Right hindlimb (tissue), 1 donor: ENCODE measurements at regions not wholly inside any gene's neighbourhood (a gene's known extent, or its start where the extent isn't known, plus 50 kb on each side); places are given as distances from the start of the nearest gene placed in this dataset.
"Not testable (repeated sequence)": the region's sequence is repeated elsewhere in the genome, so short reads cannot be mapped to it uniquely, and the experiment has no call there.

Experiments used
- DNase-seq: peaks from one replicate; pipeline ENCODE4 v3.0.0-alpha.2; 2018

GRCh38 chr6:134420614-134421181 lies 102.8 kb upstream of the SGK1 start:
- no peak for DNase-seq

GRCh38 chr6:134419716-134420115 lies 101.8 kb upstream of the SGK1 start:
- no peak for DNase-seq

- no peak for DNase-seq
Measured at GRCh38 chr6:134416418-134417154, 98.7 kb upstream of the SGK1 start.

- DNase-seq, result no peak
Measured at GRCh38 chr6:134415656-134416055, 97.7 kb upstream of the SGK1 start.

- no peak for DNase-seq
Measured at GRCh38 chr6:134415194-134415593, 97.3 kb upstream of the SGK1 start.

GRCh38 chr6:134414793-134415192 lies 96.9 kb upstream of the SGK1 start:
- DNase-seq, result peak; percentile 25

- no peak for DNase-seq
Measured at GRCh38 chr6:134413241-134413643, 95.3 kb upstream of the SGK1 start.

GRCh38 chr6:134410541-134410940 lies 92.6 kb upstream of the SGK1 start:
- no peak for DNase-seq

GRCh38 chr6:134407791-134408190 lies 89.9 kb upstream of the SGK1 start:
- no peak for DNase-seq

- DNase-seq, result no peak
Measured at GRCh38 chr6:134406311-134406710, 88.4 kb upstream of the SGK1 start.

- no peak for DNase-seq
Measured at GRCh38 chr6:134405386-134406087, 87.6 kb upstream of the SGK1 start.

- DNase-seq, result not testable (repeated sequence)
Measured at GRCh38 chr6:134403312-134403711, 85.4 kb upstream of the SGK1 start.

GRCh38 chr6:134402372-134402984 lies 84.6 kb upstream of the SGK1 start:
- no peak for DNase-seq

- no peak for DNase-seq
Measured at GRCh38 chr6:134400941-134401340, 83.0 kb upstream of the SGK1 start.

GRCh38 chr6:134398453-134398852 lies 80.5 kb upstream of the SGK1 start:
- no peak for DNase-seq

GRCh38 chr6:134397676-134398075 lies 79.8 kb upstream of the SGK1 start:
- no peak for DNase-seq

- no peak for DNase-seq
Measured at GRCh38 chr6:134394905-134395304, 77.0 kb upstream of the SGK1 start.

- DNase-seq, result no peak
Measured at GRCh38 chr6:134394208-134394607, 76.3 kb upstream of the SGK1 start.

GRCh38 chr6:134391205-134391604 lies 73.3 kb upstream of the SGK1 start:
- no peak for DNase-seq

- DNase-seq, result no peak
Measured at GRCh38 chr6:134389658-134390057, 71.7 kb upstream of the SGK1 start.

- no peak for DNase-seq
Measured at GRCh38 chr6:134389129-134389528, 71.2 kb upstream of the SGK1 start.

- not testable (repeated sequence) for DNase-seq
Measured at GRCh38 chr6:134386482-134386881, 68.6 kb upstream of the SGK1 start.

GRCh38 chr6:134381959-134382358 lies 64.0 kb upstream of the SGK1 start:
- no peak for DNase-seq

GRCh38 chr6:134379599-134379998 lies 61.7 kb upstream of the SGK1 start:
- DNase-seq, result no peak
